ENCODE measurements at regions not wholly inside any gene's neighbourhood (a gene's known extent, or its start where the extent isn't known, plus 50 kb on each side); places are given as distances from the start of the nearest gene placed in this dataset.

DNA sequence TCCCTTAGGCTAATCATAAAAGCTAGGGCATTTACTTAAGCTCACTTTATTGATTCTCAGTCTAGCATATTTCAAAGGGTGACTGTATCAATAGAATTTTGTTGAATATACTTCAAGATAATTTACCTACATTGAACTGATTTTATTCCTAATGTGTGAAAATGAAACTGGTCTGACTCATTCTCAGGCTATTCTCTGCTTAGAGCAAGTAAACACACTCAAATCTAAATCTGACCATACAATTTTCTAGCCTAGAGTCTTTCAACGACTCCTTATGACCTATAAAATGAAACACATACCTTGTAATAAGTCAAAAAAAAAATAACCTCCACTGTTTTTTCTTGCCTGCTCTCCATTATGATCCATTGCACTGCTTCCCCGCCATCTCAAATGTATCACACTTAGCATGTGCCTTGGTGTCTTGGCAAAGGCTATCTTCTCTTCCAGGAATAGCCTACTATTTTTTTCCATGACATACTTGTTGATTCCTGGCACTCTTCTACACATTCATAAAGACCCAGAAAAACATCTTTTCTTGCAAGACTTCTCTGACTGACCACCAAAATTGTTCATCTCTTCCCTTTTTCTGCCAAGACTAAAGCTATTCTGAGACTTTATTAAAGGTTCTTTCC lies 965.1 kb upstream of the HS3ST1 start:
- no peak overlapping the region for H3K4me2 ChIP-seq (ENCODE audit: low read length)
- H3K36me3 ChIP-seq (ENCODE audit: insufficient read depth, low read length) = no peaks in the 10 kb centered on the region
- no peak overlapping the region for H3K27ac ChIP-seq (ENCODE audit: low read length)
- H2AFZ ChIP-seq (ENCODE audit: low read depth, low read length) = no peak overlapping the region
- H3K27me3 ChIP-seq (ENCODE audit: insufficient read depth, low read depth, low read length) = no peaks in the 10 kb centered on the region
- no peaks in the 10 kb centered on the region for H3K9me2 ChIP-seq (ENCODE audit: insufficient read depth, low read length)
- no peak overlapping the region for H3K4me3 ChIP-seq (ENCODE audit: low read length)
- H3K9ac ChIP-seq (ENCODE audit: low read length) = no peak overlapping the region
- no peaks in the 10 kb centered on the region for H4K20me1 ChIP-seq (ENCODE audit: insufficient read depth)
- no peaks in the 10 kb centered on the region for H3K79me2 ChIP-seq (replicated peaks; ENCODE audit: insufficient read depth, low read length)
- no peaks in the 10 kb centered on the region for H3K9me3 ChIP-seq (ENCODE audit: low read length)
- no peaks in the 10 kb centered on the region for H3F3A ChIP-seq (ENCODE audit: insufficient read depth, low read length, poor library complexity, severe bottlenecking)
- TF ChIP-seq EP300 (conservative IDR thresholded peaks at IDR 0.05; ENCODE audit: poor library complexity, severe bottlenecking) (no peak), TAF1 (IDR thresholded peaks at IDR 0.05; ENCODE audit: low read depth) (no peak)

DNA sequence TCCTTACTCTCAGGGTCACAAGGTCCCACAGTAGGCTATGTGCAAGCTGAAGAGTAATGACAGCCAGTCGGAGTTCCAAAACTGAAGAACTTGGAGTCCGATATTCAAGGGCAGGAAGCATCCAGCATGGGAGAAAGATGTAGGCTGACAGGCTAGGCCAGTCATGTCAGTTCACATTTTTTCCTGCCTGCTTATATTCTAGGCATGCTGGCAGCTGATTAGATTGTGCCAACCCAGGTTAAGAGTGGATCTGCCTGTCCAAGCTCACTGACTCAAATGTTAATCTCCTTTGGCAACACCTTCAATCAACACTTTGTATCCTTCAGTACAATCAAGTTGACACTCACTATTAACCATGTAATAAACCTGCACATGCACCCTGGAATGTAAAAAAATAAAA lies 960.9 kb upstream of the HS3ST1 start:
- Histone ChIP-seq H4K20me1 (ENCODE audit: insufficient read depth) (no peaks in the 10 kb centered on the region), H2AFZ (ENCODE audit: low read depth, low read length) (no peak overlapping the region), H3K9me3 (ENCODE audit: low read length) (no peaks in the 10 kb centered on the region), H3K27me3 (ENCODE audit: insufficient read depth, low read depth, low read length) (no peaks in the 10 kb centered on the region), H3K36me3 (ENCODE audit: insufficient read depth, low read length) (no peaks in the 10 kb centered on the region), H3K4me3 (ENCODE audit: low read length) (no peak overlapping the region), H3F3A (ENCODE audit: insufficient read depth, low read length, poor library complexity, severe bottlenecking) (no peaks in the 10 kb centered on the region), H3K9me2 (ENCODE audit: insufficient read depth, low read length) (no peaks in the 10 kb centered on the region), H3K79me2 (replicated peaks; ENCODE audit: insufficient read depth, low read length) (no peaks in the 10 kb centered on the region), H3K27ac (ENCODE audit: low read length) (no peak overlapping the region), H3K4me2 (ENCODE audit: low read length) (no peak overlapping the region), H3K9ac (ENCODE audit: low read length) (no peak overlapping the region)
- TF ChIP-seq SMC3 (conservative IDR thresholded peaks at IDR 0.05; ENCODE audit: poor library complexity) = no peak
- TF ChIP-seq RAD21 (conservative IDR thresholded peaks at IDR 0.05) = no peak
- TF ChIP-seq EZH2 (IDR thresholded peaks at IDR 0.05; ENCODE audit: borderline replicate concordance, insufficient read depth, low read length, poor library complexity, severe bottlenecking) = no peak
- no peak for TF ChIP-seq TAF1 (IDR thresholded peaks at IDR 0.05; ENCODE audit: low read depth)
- TF ChIP-seq, protein P1, sequence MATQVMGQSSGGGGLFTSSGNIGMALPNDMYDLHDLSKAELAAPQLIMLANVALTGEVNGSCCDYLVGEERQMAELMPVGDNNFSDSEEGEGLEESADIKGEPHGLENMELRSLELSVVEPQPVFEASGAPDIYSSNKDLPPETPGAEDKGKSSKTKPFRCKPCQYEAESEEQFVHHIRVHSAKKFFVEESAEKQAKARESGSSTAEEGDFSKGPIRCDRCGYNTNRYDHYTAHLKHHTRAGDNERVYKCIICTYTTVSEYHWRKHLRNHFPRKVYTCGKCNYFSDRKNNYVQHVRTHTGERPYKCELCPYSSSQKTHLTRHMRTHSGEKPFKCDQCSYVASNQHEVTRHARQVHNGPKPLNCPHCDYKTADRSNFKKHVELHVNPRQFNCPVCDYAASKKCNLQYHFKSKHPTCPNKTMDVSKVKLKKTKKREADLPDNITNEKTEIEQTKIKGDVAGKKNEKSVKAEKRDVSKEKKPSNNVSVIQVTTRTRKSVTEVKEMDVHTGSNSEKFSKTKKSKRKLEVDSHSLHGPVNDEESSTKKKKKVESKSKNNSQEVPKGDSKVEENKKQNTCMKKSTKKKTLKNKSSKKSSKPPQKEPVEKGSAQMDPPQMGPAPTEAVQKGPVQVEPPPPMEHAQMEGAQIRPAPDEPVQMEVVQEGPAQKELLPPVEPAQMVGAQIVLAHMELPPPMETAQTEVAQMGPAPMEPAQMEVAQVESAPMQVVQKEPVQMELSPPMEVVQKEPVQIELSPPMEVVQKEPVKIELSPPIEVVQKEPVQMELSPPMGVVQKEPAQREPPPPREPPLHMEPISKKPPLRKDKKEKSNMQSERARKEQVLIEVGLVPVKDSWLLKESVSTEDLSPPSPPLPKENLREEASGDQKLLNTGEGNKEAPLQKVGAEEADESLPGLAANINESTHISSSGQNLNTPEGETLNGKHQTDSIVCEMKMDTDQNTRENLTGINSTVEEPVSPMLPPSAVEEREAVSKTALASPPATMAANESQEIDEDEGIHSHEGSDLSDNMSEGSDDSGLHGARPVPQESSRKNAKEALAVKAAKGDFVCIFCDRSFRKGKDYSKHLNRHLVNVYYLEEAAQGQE (IDR thresholded peaks at IDR 0.05; ENCODE audit: borderline replicate concordance) = no peak
- TF ChIP-seq, protein P2, sequence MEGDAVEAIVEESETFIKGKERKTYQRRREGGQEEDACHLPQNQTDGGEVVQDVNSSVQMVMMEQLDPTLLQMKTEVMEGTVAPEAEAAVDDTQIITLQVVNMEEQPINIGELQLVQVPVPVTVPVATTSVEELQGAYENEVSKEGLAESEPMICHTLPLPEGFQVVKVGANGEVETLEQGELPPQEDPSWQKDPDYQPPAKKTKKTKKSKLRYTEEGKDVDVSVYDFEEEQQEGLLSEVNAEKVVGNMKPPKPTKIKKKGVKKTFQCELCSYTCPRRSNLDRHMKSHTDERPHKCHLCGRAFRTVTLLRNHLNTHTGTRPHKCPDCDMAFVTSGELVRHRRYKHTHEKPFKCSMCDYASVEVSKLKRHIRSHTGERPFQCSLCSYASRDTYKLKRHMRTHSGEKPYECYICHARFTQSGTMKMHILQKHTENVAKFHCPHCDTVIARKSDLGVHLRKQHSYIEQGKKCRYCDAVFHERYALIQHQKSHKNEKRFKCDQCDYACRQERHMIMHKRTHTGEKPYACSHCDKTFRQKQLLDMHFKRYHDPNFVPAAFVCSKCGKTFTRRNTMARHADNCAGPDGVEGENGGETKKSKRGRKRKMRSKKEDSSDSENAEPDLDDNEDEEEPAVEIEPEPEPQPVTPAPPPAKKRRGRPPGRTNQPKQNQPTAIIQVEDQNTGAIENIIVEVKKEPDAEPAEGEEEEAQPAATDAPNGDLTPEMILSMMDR (IDR thresholded peaks at IDR 0.05; ENCODE audit: poor library complexity, severe bottlenecking) = no peak
- no peak for TF ChIP-seq MXI1 (conservative IDR thresholded peaks at IDR 0.05; ENCODE audit: poor library complexity, severe bottlenecking)
- TF ChIP-seq POLR2AphosphoS5 (IDR thresholded peaks at IDR 0.05) = no peak
- TF ChIP-seq EP300 (conservative IDR thresholded peaks at IDR 0.05; ENCODE audit: poor library complexity, severe bottlenecking) = no peak
